HS-5 (cell line): ENCODE measurements at regions not wholly inside any gene's neighbourhood (a gene's known extent, or its start where the extent isn't known, plus 50 kb on each side); places are given as distances from the start of the nearest gene placed in this dataset.

Experiments
- DNase-seq: peaks from one replicate; pipeline ENCODE4 v3.0.0-alpha.2; 2012; ENCODE audit warnings: low read depth

DNA sequence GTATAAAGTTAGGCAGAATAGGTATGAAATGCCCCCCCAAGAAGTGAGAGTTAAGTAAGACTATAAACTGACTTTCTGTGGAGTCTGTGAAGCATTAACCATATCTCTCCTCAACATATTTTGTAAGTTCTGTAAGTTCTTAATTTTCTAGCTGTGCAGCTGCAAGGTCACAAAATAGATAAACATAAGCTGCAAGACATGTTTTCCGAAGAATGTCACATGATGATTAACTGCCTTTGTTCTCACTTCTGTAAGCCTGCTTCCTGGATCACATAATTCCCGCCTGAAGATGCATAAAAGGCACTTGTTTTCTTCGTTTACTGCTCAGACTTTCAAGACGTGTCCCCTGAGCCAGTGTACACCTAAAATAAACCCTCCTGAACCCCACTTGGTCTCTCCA lies 292.9 kb upstream of the AMELY start:
- DNase-seq, result no peak

DNA sequence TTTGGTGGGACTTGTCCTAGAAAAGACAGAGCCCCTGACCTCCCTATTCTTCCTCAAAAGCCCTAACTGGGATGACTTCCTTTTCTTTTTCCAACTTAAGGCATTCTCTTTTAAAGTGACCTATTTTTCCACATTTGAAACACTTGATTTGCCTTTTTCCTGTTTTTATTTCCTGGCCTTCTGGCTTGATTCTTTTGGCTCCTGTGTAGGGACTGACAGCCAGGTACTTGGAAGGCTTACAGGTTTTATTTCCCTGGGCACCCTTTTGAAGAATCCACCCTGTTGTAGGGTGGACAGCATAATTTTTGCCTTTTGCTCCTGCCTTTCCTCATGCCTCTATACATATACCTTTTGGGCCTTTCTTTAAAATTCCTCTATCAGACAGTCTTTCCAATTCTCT lies 271.0 kb upstream of the AMELY start:
- no peak for DNase-seq

- no peak for DNase-seq
Observed at GRCh38 chrY:7177631-7178030, 266.1 kb upstream of the AMELY start.

- DNase-seq, result no peak
Observed at GRCh38 chrY:7169475-7169874, 257.9 kb upstream of the AMELY start.

DNA sequence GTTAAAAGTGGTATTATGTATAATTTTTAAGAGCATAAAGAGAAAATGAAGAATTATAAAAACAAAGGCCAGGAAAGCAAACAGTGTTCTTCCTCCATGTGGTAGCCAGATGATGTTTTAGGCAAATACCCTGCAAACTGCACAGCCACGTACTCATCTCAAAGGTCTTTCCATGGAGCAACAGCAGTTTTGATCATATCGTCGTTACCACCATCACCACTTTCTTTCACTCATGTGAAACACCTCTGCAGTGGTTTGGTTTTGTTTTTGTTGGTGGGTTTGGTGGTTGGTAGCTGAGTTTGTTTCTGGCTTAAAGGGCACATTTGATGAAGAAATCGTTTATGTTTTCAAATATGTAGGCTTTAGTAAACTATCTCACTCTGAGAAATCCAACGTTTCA lies 229.9 kb upstream of the AMELY start:
- no peak for DNase-seq
